HG03521 (cell line): ENCODE measurements at regions not wholly inside any gene's neighbourhood (a gene's known extent, or its start where the extent isn't known, plus 50 kb on each side); places are given as distances from the start of the nearest gene placed in this dataset.
"Not testable (repeated sequence)": the region's sequence is repeated elsewhere in the genome, so short reads cannot be mapped to it uniquely, and the experiment has no call there.

ENCODE experiments used
- ATAC-seq: cut with Tn5 transposase; IDR thresholded peaks from one replicate; pipeline ENCODE4 v1.9.1; 2021; ENCODE audit warnings: mild to moderate bottlenecking, moderate library complexity; ENCODE audit not compliant: unreplicated experiment

DNA sequence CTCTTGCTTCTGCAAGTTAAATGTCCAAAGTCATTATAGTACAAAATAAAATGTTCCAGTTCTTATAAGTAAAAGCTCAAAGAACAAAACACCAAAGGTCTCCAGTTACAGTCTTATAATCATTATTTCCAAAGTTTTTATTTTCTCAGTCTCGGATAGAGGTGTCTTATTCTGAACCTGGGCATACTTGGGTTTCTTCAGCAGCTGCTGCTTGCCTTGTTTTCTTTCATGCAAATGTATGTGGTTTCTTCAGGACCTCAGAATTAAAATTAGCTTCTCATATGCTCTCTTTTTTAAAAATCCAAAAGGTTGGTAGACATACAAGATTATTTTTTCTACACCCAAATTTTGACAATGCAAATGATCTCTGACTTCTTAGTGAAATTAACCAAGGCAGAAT lies 383.0 kb downstream of the METTL4 start:
- ATAC-seq, result no peak

- ATAC-seq, result no peak
Measured at GRCh38 chr18:2191180-2191790, 380.0 kb downstream of the METTL4 start.

GRCh38 chr18:2192562-2192961 lies 378.7 kb downstream of the METTL4 start:
- ATAC-seq, result no peak

DNA sequence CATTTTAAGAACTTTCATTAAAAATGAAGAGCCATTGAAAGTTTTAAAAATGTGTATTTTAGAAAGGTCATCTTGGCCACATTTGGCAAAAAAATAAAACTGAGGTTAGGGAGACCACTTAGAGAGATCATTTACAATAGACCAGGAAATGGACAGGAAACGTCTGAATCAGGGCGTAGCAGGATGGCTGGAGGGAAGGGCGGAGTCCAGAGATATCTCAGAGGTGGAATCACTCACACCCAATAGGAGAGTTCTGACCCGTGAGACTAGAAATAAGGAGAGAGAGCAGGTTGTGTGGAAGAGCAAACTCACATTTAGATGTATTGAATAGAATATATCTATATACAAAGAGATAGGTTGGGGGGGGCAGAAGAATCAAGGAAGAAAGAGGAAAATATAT lies 373.4 kb downstream of the METTL4 start:
- no peak for ATAC-seq

GRCh38 chr18:2199060-2199459 lies 372.2 kb downstream of the METTL4 start:
- no peak for ATAC-seq

DNA sequence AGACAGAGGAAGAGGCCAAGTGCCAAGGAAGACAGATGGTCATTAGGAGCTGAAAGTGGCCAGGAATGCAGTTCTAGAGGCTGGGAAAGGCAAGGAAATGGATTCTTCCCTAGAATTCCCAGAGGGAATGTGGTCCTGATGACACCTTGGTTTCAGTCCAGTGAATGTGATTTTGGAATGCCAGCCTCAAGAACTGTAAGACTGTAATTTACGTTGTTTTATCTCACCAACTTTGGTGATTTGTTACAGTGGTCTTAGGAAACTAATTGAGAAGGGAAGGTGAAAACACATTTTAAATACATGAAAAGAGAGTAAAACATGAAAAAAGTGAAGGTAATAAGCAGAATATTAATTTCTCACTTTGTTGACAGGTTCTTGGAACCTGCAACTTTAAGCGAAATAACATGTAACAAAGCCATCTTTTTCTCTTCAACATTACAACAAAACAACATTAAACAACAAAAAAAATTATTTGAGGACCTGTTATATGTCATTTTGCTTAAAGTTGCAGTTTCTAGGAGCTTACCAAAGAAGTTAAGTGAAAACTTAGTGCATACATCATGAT lies 370.2 kb downstream of the METTL4 start:
- ATAC-seq, result no peak

GRCh38 chr18:2204736-2205135 lies 366.6 kb downstream of the METTL4 start:
- no peak for ATAC-seq

DNA sequence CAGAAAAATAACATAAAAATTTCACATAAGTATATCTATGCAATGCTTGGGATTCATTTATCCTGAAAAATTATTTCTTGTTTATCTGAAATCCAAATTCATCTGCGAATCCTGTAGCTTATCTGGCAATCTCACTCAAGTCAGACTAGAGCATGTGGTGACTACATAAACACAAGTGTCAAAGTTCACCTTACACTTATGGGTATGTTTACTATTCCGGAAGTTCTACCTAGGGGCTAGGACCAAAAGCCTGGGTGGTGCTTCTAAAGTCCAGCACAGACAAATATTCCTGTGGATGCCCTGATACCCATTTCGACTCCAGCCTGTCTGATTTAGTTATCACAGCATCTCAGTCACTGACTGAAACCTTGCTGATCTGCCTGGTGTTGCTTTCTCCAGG lies 364.0 kb downstream of the METTL4 start:
- no peak for ATAC-seq

GRCh38 chr18:2212598-2213205 lies 358.6 kb downstream of the METTL4 start:
- no peak for ATAC-seq

DNA sequence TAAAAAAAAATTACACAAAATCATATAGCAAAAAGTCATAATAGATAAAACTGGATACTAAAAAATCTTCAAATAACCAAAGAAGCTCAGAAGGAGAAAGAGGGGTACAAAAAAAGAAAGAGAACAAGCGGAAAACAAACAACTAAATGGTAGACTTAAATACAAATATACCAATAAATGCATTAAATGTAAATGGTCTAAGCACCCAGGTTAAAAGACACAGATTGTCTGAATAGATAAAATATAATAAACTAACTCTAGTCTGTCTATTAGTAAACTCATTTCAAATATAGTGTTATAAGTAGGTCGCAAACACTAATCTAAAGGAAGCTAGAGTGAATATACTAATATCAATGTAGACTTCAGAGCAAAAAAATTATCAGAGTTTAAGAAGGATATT lies 357.4 kb downstream of the METTL4 start:
- no peak for ATAC-seq

DNA sequence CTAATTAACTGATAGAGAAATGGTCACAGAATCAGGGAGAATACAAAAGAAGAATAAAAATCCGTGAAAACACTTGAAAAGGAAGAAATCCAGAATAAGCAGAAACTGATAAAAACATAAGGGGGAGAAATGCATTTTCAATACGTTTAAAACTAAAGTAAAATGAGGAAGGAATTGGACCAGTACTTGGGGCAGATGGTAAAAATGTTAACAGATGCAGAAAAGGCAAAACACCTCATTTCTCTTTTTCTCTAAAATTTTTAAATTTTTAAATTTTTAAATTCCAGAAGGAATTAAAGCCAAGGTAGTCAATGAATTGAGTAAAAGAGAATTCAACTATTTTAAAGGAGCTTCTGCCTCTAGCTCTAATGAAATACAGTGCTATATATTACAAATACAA lies 353.9 kb downstream of the METTL4 start:
- ATAC-seq, result no peak

DNA sequence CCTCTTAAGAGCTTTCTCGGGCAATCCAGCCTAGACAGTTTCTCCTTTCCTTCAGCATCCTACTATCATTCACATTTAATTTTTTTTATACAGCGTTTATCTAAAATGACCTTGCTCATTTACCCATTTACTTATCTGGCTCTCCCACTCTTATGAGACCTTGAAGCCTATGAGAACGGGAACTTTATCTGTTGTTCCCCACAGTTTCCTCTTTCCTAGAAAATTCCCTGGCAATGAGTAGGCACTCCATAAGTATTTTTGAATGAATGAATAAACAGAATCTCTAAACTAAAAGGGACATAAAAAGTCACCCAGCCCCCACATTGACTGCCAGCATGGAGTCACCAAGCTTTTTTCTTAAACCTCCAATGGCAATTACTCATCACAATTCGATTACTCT lies 353.2 kb downstream of the METTL4 start:
- no peak for ATAC-seq

- ATAC-seq, result no peak
Measured at GRCh38 chr18:2219706-2220105, 351.6 kb downstream of the METTL4 start.

DNA sequence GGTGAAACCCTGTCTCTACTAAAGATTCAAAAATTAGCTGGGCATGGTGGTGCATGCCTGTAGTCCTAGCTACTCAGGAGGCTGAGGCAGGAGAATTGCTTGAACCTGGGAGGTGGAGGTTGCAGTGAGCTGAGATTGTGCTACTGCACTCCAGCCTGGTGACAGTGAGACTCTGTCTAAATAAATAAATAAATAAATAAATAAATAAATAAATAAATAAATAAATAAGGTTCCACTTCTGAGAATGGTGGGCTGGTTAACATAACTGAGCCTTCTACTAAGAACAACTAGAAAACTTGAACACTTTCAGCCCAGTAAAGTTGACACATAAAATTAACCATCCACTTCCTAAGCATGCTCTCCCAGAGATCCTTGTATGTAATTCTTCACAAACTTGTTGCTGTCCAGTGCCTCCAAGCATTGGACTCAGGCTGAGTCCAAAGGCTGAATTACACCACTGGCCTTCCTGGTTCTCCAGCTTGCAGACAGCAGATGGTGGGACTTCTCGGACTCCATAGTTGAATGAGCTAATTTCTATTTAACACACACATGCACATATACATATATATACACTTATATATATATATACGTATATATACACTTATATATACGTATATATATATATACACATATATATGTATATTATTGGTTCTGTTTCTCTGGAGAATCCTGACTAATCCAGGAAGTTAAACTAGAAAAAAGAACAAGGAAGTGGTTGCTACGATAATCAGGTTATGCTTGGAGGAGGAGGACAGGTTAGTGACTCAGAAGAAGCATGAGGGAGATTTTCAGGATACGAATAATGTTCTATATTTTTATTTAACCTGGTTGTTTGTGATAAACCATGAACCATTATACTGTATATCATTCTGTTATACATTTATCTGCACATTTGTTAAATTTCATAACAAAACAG lies 348.8 kb downstream of the METTL4 start:
- ATAC-seq, result no peak

DNA sequence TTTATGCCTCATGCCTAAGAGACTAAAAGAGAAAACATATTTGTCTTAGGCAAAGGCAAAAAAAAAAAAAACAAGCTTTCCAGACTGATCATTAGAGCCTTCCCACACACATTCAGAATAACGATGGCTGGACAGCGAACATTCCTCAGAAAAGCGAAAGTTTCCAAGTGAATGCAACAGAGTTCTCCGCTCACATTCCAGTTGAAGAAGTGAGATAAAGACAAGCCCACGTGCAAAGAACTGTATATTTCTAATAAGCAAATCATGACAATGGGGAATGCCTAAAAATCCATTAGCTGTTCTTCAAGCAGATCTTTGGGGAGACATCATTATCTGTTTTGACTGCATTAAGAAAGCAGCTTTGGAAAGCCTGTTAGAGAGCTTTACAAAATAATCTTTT lies 347.9 kb downstream of the METTL4 start:
- ATAC-seq, result no peak

DNA sequence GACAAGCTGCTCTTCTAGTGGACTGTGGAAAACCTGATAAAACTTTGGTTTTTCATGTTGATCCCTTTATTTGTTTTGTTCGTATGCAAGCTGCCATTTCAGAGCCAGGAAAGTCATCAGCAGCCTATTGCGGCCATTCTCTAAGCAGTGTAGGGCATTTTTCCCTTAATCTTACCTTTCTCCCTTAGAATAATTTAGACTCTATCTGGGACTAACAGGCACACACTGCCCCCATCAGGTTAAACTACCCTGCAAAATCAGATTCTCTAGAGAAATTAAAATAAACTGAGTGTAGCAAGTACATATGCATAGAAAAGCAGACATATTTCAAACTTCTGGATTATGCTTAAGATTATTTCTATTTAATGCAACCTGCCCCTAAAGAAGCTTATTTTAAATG lies 347.5 kb downstream of the METTL4 start:
- ATAC-seq, result no peak

DNA sequence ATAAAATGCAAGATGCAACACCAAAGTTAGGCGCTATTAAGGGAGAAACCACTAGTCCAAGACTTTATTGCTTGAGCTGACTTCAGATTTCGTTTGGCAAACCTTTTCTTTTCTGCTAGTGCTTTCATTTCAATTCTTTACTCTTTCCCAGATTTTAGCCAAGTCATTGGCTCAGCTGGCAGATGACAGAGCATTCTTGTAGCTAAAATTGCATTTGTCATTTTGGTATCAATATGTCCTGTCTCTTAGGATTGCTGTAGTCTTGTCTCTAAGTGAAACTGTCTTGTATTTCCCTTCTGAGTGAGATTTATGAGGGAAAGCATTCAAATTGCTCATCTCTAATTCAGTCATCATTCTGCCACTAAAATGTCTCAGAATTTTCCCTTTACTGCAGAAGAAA lies 335.1 kb downstream of the METTL4 start:
- ATAC-seq, result no peak

GRCh38 chr18:2237706-2238105 lies 333.6 kb downstream of the METTL4 start:
- no peak for ATAC-seq

GRCh38 chr18:2240311-2240705 lies 331.0 kb downstream of the METTL4 start:
- ATAC-seq, result no peak

DNA sequence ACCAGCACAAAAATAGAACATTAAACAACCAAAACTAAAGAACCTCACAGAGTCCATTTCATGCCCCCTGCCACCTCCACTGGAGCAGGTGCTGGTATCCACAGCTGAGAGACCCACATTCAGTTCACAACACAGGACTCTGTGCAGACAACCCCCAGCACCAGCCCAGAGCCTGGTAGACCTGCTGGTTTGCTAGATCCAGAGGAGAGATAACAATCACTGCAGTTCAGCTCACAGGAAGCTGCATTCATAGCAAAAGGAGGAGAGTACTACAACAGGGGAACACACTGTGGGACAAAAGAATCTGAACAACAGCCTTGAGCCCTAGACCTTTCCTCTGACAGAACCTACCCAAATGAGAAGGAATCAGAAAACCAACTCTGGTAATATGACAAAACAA lies 326.7 kb downstream of the METTL4 start:
- no peak for ATAC-seq

GRCh38 chr18:2247101-2247500 lies 324.2 kb downstream of the METTL4 start:
- not testable (repeated sequence) for ATAC-seq

- ATAC-seq, result no peak
Measured at GRCh38 chr18:2254977-2255376, 316.3 kb downstream of the METTL4 start.
